Naive thymus-derived CD8-positive, alpha-beta T cell (primary cell): ENCODE measurements at regions not wholly inside any gene's neighbourhood (a gene's known extent, or its start where the extent isn't known, plus 50 kb on each side); places are given as distances from the start of the nearest gene placed in this dataset.

Source experiments
- ATAC-seq, 2 donors: fragments of 150-1000 bp; cut with Tn5 transposase in 1 of 2; sonication (Bioruptor Pico), chemical (Tn5 transposase) in 1 of 2; 1 replicate in 1 of 2; 2 replicates in 1 of 2; pipeline ENCODE4 v1.10.0; 2021; ENCODE audit warnings: mild to moderate bottlenecking in 2 of 2, moderate library complexity in 2 of 2
- POLR2A ChIA-PET: fragments of 350-600 bp; sonication (Branson Sonifier 250); formaldehyde crosslinking; loops from one replicate; lab custom pipeline; 2021; ENCODE audit warnings: antibody characterized with exemption; lab: Charles Lee
- DNase-seq, 10 donors: peaks; one replicate each; pipeline versions ENCODE4 v3.0.0 to v3.0.0-alpha.2; 2020 to 2022
- H3K27ac Mint-ChIP-seq, 10 donors: one replicate each; pipeline ENCODE4 v1.8.0; 2020 to 2022; ENCODE audit warnings: mild to moderate bottlenecking in 10 of 10, mixed read lengths in 10 of 10, moderate library complexity in 4 of 10, inconsistent platforms in 1 of 10
- H3K27me3 Mint-ChIP-seq, 5 donors: one replicate each; pipeline ENCODE4 v1.8.0; 2021 to 2022; ENCODE audit warnings: mixed read lengths in 5 of 5
- H3K36me3 Mint-ChIP-seq, 3 donors: one replicate each; pipeline ENCODE4 v1.8.0; 2020 to 2022; ENCODE audit warnings: mixed read lengths in 3 of 3, mild to moderate bottlenecking in 2 of 3, inconsistent platforms in 1 of 3
- H3K4me1 Mint-ChIP-seq, 4 donors: one replicate each; pipeline ENCODE4 v1.8.0; 2021 to 2022; ENCODE audit warnings: mixed read lengths in 4 of 4
- H3K4me3 Mint-ChIP-seq, 10 donors: one replicate each; pipeline ENCODE4 v1.8.0; 2020 to 2022; ENCODE audit warnings: mild to moderate bottlenecking in 10 of 10, mixed read lengths in 10 of 10, moderate library complexity in 6 of 10, inconsistent platforms in 1 of 10
- H3K9me3 Mint-ChIP-seq, 9 donors: one replicate each; pipeline ENCODE4 v1.8.0; 2020 to 2022; ENCODE audit warnings: mixed read lengths in 9 of 9, mild to moderate bottlenecking in 3 of 9, inconsistent platforms in 1 of 9, moderate library complexity in 1 of 9

GRCh38 chr20:51303731-51304670 is 238.5 kb downstream of the NFATC2 start:
- peaks cover 0 to 3% (median under 1%) of the 10 kb centered on the region in 4 donors for H3K4me1 Mint-ChIP-seq
- no peak overlapping the region for H3K4me3 Mint-ChIP-seq
- ATAC-seq (no peak), DNase-seq (no peak)
- POLR2A ChIA-PET, result no interaction called here
- peaks cover 3 to 18% (median 5%) of the 10 kb centered on the region in 5 donors for H3K27me3 Mint-ChIP-seq
- H3K27ac Mint-ChIP-seq, result no peak overlapping the region
- no peaks in the 10 kb centered on the region for H3K36me3 Mint-ChIP-seq
- H3K9me3 Mint-ChIP-seq, result no peaks in the 10 kb centered on the region

GRCh38 chr20:51301026-51301425 is 241.5 kb downstream of the NFATC2 start:
- no peaks in the 10 kb centered on the region for H3K36me3 Mint-ChIP-seq

DNA sequence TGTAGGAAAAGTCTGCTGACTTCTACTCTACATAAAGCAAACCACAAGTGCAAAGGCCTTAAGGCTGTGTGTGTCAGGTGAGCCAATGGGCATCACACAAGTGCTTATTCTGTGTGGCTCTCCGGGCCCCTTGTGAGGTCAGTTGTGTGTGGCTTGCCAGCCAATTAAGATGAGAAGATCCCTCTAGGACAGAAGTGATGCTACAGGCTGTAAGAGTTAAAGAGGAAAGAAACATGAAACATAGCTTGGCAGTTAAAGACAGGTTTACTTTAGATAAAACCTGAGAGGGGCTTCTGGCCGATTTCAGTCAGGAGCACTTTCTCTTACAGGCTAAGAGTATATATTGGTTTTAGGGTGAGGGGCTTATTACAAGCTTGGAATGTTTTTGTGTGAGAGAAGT is 242.4 kb downstream of the NFATC2 start:
- H3K36me3 Mint-ChIP-seq, result no peaks in the 10 kb centered on the region
- ATAC-seq (no peak), DNase-seq (no peak)
- no peaks in the 10 kb centered on the region for H3K4me1 Mint-ChIP-seq
- H3K4me3 Mint-ChIP-seq, result no peak overlapping the region
- H3K27ac Mint-ChIP-seq, result no peak overlapping the region
- H3K27me3 Mint-ChIP-seq, result peaks cover 0 to 10% (median 3%) of the 10 kb centered on the region in 5 donors
- POLR2A ChIA-PET, result no interaction called here
- no peaks in the 10 kb centered on the region for H3K9me3 Mint-ChIP-seq

More at GRCh38 chr20:51301026-51301425, 241.5 kb downstream of the NFATC2 start:
- no peak overlapping the region for H3K27ac Mint-ChIP-seq
- H3K9me3 Mint-ChIP-seq, result no peaks in the 10 kb centered on the region
- H3K4me1 Mint-ChIP-seq, result no peaks in the 10 kb centered on the region
- DNase-seq (no peak), ATAC-seq (no peak)
- H3K27me3 Mint-ChIP-seq, result peaks cover under 1 to 17% (median 3%) of the 10 kb centered on the region in 5 donors
- POLR2A ChIA-PET, result no interaction called here
- no peak overlapping the region for H3K4me3 Mint-ChIP-seq

DNA sequence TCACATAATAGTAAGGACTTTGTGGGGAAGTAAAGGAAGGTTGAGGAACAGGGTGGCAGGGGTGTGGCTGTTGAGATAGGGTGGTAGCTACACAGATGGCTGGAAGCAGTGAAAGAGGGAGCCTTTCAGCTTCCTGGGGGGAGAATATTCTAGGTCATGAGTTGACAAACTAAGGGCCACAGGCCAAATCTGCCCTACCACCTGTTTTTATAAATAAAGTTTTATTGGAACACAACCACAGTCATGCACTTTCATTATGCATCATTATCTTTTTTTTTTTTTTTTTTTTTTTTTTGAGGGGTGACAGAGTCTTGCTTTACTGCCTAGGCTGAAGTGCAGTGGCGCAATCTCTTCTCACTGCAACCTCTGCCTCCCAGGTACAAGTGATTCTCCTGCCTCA is 243.1 kb downstream of the NFATC2 start:
- ATAC-seq, result no peak
- no peaks in the 10 kb centered on the region for H3K36me3 Mint-ChIP-seq
- H3K4me1 Mint-ChIP-seq, result no peaks in the 10 kb centered on the region
- H3K4me3 Mint-ChIP-seq, result no peak overlapping the region
- POLR2A ChIA-PET, result no interaction called here
- H3K27ac Mint-ChIP-seq, result no peak overlapping the region
- DNase-seq, result no peak
- peaks cover 0 to 9% (median 6%) of the 10 kb centered on the region in 5 donors for H3K27me3 Mint-ChIP-seq
- no peaks in the 10 kb centered on the region for H3K9me3 Mint-ChIP-seq

GRCh38 chr20:51298141-51298749 is 244.3 kb downstream of the NFATC2 start:
- Mint-ChIP-seq H3K9me3 (no peaks in the 10 kb centered on the region), H3K36me3 (no peaks in the 10 kb centered on the region), H3K27ac (no peak overlapping the region), H3K4me3 (no peak overlapping the region), H3K4me1 (no peaks in the 10 kb centered on the region), H3K27me3 (peaks cover 0 to 11% (median 6%) of the 10 kb centered on the region in 5 donors)
- DNase-seq (no peak), ATAC-seq (no peak)
- POLR2A ChIA-PET, result no interaction called here

GRCh38 chr20:51287628-51288413 is 254.7 kb downstream of the NFATC2 start:
- Mint-ChIP-seq H3K36me3 (peaks cover 0 to 3% (median 0%) of the 10 kb centered on the region in 3 donors), H3K9me3 (peaks cover 0 to 2% (median 0%) of the 10 kb centered on the region in 9 donors), H3K4me3 (no peak overlapping the region), H3K4me1 (no peaks in the 10 kb centered on the region), H3K27ac (no peak overlapping the region), H3K27me3 (peaks cover 0 to 9% (median 6%) of the 10 kb centered on the region in 5 donors)
- ATAC-seq (no peak), DNase-seq (no peak)
- POLR2A ChIA-PET, result no interaction called here

GRCh38 chr20:51286758-51287157 is 255.8 kb downstream of the NFATC2 start:
- H3K4me3 Mint-ChIP-seq, result no peak overlapping the region
- peaks cover 0 to 9% (median 6%) of the 10 kb centered on the region in 5 donors for H3K27me3 Mint-ChIP-seq
- POLR2A ChIA-PET, result no interaction called here
- DNase-seq (no peak), ATAC-seq (no peak)
- H3K9me3 Mint-ChIP-seq, result peaks cover 0 to 2% (median 0%) of the 10 kb centered on the region in 9 donors
- peaks cover 0 to 4% (median 0%) of the 10 kb centered on the region in 3 donors for H3K36me3 Mint-ChIP-seq
- no peak overlapping the region for H3K27ac Mint-ChIP-seq
- no peaks in the 10 kb centered on the region for H3K4me1 Mint-ChIP-seq

DNA sequence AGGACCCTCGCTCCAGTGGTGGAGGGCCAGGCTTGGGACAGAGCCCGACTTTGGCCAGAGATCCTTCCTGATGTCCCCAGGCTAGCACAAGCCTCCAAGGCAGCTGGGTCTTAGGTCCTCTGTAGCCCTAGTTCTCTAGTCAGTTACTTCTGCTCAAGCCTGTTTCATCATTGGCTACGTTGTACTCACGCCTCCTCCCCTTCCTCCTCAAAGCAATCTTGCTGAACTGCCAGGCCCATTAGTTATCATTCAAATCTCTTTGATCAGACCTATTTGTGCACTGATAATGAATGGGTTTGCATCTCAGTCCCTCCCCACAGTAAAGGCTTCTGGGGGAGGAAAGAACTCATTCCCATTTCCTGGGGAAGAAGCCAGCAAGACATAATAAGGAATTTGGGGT is 256.8 kb downstream of the NFATC2 start:
- POLR2A ChIA-PET, result no interaction called here
- H3K4me3 Mint-ChIP-seq, result no peak overlapping the region
- peaks cover 0 to 2% (median 0%) of the 10 kb centered on the region in 9 donors for H3K9me3 Mint-ChIP-seq
- H3K27ac Mint-ChIP-seq, result no peak overlapping the region
- ATAC-seq (no peak), DNase-seq (no peak)
- H3K4me1 Mint-ChIP-seq, result no peaks in the 10 kb centered on the region
- peaks cover 0 to 7% (median 6%) of the 10 kb centered on the region in 5 donors for H3K27me3 Mint-ChIP-seq
- H3K36me3 Mint-ChIP-seq, result peaks cover 0 to 4% (median 0%) of the 10 kb centered on the region in 3 donors

GRCh38 chr20:51284871-51285270 is 257.6 kb downstream of the NFATC2 start:
- H3K36me3 Mint-ChIP-seq, result peaks cover 0 to 4% (median 0%) of the 10 kb centered on the region in 3 donors
- H3K27me3 Mint-ChIP-seq, result peaks cover 0 to 10% (median 6%) of the 10 kb centered on the region in 5 donors
- no peak overlapping the region for H3K4me3 Mint-ChIP-seq
- no peak overlapping the region for H3K27ac Mint-ChIP-seq
- POLR2A ChIA-PET, result no interaction called here
- H3K9me3 Mint-ChIP-seq, result peaks cover 0 to 3% (median 0%) of the 10 kb centered on the region in 9 donors
- no peaks in the 10 kb centered on the region for H3K4me1 Mint-ChIP-seq
- DNase-seq, result no peak
- no peak for ATAC-seq

- no peak overlapping the region for H3K4me3 Mint-ChIP-seq
- no peak overlapping the region for H3K27ac Mint-ChIP-seq
- DNase-seq, result no peak
- POLR2A ChIA-PET, result no interaction called here
- H3K9me3 Mint-ChIP-seq, result peaks cover 0 to 6% (median 0%) of the 10 kb centered on the region in 9 donors
- no peak for ATAC-seq
- peaks cover 3 to 9% (median 6%) of the 10 kb centered on the region in 5 donors for H3K27me3 Mint-ChIP-seq
- H3K4me1 Mint-ChIP-seq, result no peaks in the 10 kb centered on the region
- H3K36me3 Mint-ChIP-seq, result peaks cover 0 to 4% (median 0%) of the 10 kb centered on the region in 3 donors
Observed at GRCh38 chr20:51284176-51284575, 258.3 kb downstream of the NFATC2 start.

DNA sequence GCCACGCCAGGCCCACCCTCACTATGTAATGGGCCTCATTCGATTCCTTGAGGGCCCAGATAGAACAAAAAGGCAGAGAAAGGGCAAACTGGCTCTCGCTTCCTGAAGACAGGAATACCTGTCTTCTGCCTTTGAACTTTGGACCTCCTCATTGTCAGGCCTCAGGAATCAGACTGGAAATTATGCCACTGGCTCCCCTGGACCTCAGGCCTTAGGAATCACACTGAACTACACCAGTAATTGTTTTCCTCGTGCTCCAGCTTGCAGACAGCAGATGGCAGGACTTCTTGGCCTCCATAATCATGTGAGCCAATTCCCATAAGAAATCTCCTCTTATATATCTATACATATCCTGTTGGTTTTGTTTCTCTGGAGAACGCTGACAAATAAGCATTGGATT is 258.6 kb upstream of the KCNG1 start:
- POLR2A ChIA-PET, result no interaction called here
- DNase-seq, result no peak
- peaks cover 0 to 4% (median 0%) of the 10 kb centered on the region in 3 donors for H3K36me3 Mint-ChIP-seq
- H3K4me3 Mint-ChIP-seq, result no peak overlapping the region
- no peak for ATAC-seq
- H3K27me3 Mint-ChIP-seq, result peaks cover 6 to 31% (median 20%) of the 10 kb centered on the region in 5 donors
- H3K9me3 Mint-ChIP-seq, result peaks cover 0 to 6% (median 0%) of the 10 kb centered on the region in 9 donors
- H3K27ac Mint-ChIP-seq, result no peak overlapping the region
- no peaks in the 10 kb centered on the region for H3K4me1 Mint-ChIP-seq

DNA sequence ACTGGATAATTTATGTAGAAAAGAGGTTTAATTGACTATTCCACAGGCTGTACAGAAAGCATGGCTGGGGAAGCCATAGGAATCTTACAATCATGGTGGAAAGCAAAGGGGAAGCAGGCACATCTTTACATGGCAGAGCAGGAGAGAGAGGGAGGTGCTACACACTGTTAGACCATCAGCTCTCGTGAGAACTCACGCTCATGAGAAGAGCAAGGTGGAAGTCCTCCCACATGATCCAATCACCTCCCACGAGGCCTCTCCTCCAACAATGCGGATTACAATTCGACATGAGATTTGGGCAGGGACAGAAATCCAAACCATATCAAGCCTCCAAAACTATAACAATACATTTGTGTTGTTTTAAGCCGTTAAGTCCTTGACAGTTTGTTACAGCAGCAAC is 257.1 kb upstream of the KCNG1 start:
- H3K36me3 Mint-ChIP-seq, result peaks cover 0 to 4% (median 0%) of the 10 kb centered on the region in 3 donors
- ATAC-seq, result no peak
- peaks cover 6 to 41% (median 23%) of the 10 kb centered on the region in 5 donors for H3K27me3 Mint-ChIP-seq
- H3K4me3 Mint-ChIP-seq, result no peak overlapping the region
- H3K4me1 Mint-ChIP-seq, result peaks cover 0 to 5% (median under 1%) of the 10 kb centered on the region in 4 donors
- H3K9me3 Mint-ChIP-seq, result peaks cover 0 to 6% (median 0%) of the 10 kb centered on the region in 9 donors
- no peak overlapping the region for H3K27ac Mint-ChIP-seq
- DNase-seq, result no peak
- POLR2A ChIA-PET, result no interaction called here
